ENCODE measurements at regions not wholly inside any gene's neighbourhood (a gene's known extent, or its start where the extent isn't known, plus 50 kb on each side); places are given as distances from the start of the nearest gene placed in this dataset.

DNA sequence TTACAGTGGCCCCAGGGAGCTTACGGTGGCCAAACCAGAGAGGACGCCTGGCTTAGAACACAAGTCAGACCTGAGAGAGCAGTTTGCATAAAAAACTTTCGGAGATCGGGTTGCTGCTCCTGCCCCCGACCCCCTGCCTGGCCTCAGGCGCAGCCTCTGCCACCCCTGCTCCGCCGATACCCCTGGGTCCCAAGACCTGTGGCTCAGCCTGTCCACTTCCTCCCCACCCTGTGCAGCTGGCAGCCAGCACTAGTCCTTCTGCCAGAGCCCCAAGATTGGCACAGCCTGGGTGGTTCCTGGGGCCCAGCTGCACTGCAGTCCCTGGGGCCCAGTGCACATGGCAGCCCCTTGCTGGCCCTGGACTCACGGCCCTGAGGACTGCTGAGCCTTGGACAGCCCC, 56.2 kb upstream of the SOX1 start:
- H3K4me1 ChIP-seq (ENCODE audit: control insufficient read depth, insufficient read depth, low read length): no peaks in the 10 kb centered on the region
- FAIRE-seq: no peak
- in situ Hi-C loops (cut with MboI): no loop called here

DNA sequence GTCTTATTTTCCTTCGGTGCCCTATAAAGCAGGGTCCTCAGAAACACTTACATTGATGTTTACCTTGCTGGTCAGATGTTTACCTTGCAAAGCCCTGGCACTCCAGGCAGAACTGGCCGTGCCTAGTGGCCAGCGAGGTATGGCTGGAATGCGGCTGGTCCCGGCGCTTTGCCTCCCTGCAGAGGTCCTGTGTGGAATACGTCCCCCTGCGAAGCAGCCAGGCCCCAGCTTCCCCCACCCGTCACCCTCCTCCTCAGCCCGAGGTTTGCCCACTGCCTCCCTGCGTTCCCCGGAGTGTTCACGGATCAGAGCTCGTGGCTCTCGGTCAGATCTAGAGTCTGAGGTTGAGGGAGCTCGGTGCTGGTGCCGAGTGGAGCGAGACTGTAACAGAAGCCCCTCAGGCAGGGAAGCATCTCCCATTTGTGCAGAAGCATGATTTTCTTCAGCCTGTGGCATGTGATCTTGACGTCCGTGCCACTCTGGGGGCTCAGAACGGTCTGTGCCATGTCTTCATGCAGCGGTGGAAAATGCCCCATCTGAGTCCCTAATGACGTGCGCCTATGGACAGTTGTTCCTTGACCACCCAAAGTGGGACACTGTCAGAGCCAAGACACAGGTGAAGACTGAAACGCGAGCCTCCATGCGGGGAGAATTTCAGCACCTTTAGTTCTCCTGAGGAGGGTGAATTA, 54.8 kb upstream of the SOX1 start:
- ChIA-PET CTCF (no interaction called here), POLR2A (no interaction called here)

More for the DNA sequence above, 56.2 kb upstream of the SOX1 start:
- ChIA-PET RAD21 (ENCODE audit: unreplicated experiment) (no interaction called here), POLR2A (no interaction called here), CTCF (no interaction called here), SMC1A (ENCODE audit: uncharacterized antibody, unreplicated experiment) (no interaction called here)
- ATAC-seq: no peak
- no TSS peak for BruUV-seq (replicated peaks)
- no peak overlapping the region for H3K4me3 ChIP-seq
- H3K4me2 ChIP-seq (ENCODE audit: control insufficient read depth, insufficient read depth): no peak overlapping the region
- DNase-seq (ENCODE audit: low read depth, low spot score): no peak
- intact Hi-C loops (cut with micrococcal nuclease; ENCODE audit: unreplicated experiment): no loop called here
- 46% methylated on average over 9 of the region's 9 CpGs for WGBS (ENCODE audit: insufficient coverage, insufficient replicate concordance, low lambda C conversion rate, missing lambda C conversion rate)
- no peak overlapping the region for H3K9ac ChIP-seq (ENCODE audit: control insufficient read depth, insufficient read depth, low read length)
- no peak overlapping the region for H2AFZ ChIP-seq (ENCODE audit: control insufficient read depth, low read depth, low read length)
- H3K36me3 ChIP-seq (ENCODE audit: control insufficient read depth in 2 of 2, insufficient read depth in 2 of 2, low read length in 1 of 2): no peaks in the 10 kb centered on the region
- no peak overlapping the region for H3K27ac ChIP-seq (ENCODE audit: control insufficient read depth, insufficient read depth)
- H4K20me1 ChIP-seq (ENCODE audit: control insufficient read depth, insufficient read depth): no peaks in the 10 kb centered on the region
- TF ChIP-seq MXI1 (IDR thresholded peaks at IDR 0.05; ENCODE audit: low read depth, low read length): no peak
- no peaks in the 10 kb centered on the region; the same call in 2 of the 3 replicates for H3K9me3 ChIP-seq (replicated peaks; ENCODE audit: control insufficient read depth, insufficient read depth, low read length)
- H3K79me2 ChIP-seq (ENCODE audit: control insufficient read depth, insufficient read depth, low read length): no peaks in the 10 kb centered on the region
- no peaks in the 10 kb centered on the region for H3K27me3 ChIP-seq (replicated peaks in 1 of 2; ENCODE audit: control insufficient read depth in 2 of 2, insufficient read depth in 2 of 2, low read length in 1 of 2)

More for the DNA sequence above, 54.8 kb upstream of the SOX1 start:
- Histone ChIP-seq H3K79me2 (ENCODE audit: control insufficient read depth, insufficient read depth, low read length) (no peaks in the 10 kb centered on the region), H2AFZ (ENCODE audit: control insufficient read depth, low read depth, low read length) (no peak overlapping the region), H3K4me3 (no peak overlapping the region), H3K36me3 (ENCODE audit: control insufficient read depth in 2 of 2, insufficient read depth in 2 of 2, low read length in 1 of 2) (no peaks in the 10 kb centered on the region), H3K4me1 (ENCODE audit: control insufficient read depth, insufficient read depth, low read length) (no peaks in the 10 kb centered on the region), H3K4me2 (ENCODE audit: control insufficient read depth, insufficient read depth) (no peak overlapping the region), H3K27ac (ENCODE audit: control insufficient read depth, insufficient read depth) (no peak overlapping the region), H3K9me3 (replicated peaks; ENCODE audit: control insufficient read depth, insufficient read depth, low read length) (no peaks in the 10 kb centered on the region; the same call in 2 of the 3 replicates), H4K20me1 (ENCODE audit: control insufficient read depth, insufficient read depth) (no peaks in the 10 kb centered on the region), H3K9ac (ENCODE audit: control insufficient read depth, insufficient read depth, low read length) (no peak overlapping the region), H3K27me3 (replicated peaks in 1 of 2; ENCODE audit: control insufficient read depth in 2 of 2, insufficient read depth in 2 of 2, low read length in 1 of 2) (no peaks in the 10 kb centered on the region)
- DNase-seq (ENCODE audit: low read depth, low spot score): no peak
- ATAC-seq: no peak
- in situ Hi-C loops (cut with MboI) (no loop called here), intact Hi-C loops (cut with micrococcal nuclease; ENCODE audit: unreplicated experiment) (no loop called here)
- ChIA-PET RAD21 (ENCODE audit: unreplicated experiment) (no interaction called here), SMC1A (ENCODE audit: uncharacterized antibody, unreplicated experiment) (no interaction called here)
- TF ChIP-seq JUND (IDR thresholded peaks at IDR 0.05; ENCODE audit: low read depth, low read length) (no peak), FOXM1 (IDR thresholded peaks at IDR 0.05; ENCODE audit: low read depth, low read length) (no peak), TBL1XR1 (IDR thresholded peaks at IDR 0.05; ENCODE audit: low read depth, low read length) (no peak), POLR2A (IDR thresholded peaks at IDR 0.05; ENCODE audit: low read depth, low read length) (no peak), CBFB (IDR thresholded peaks at IDR 0.05; ENCODE audit: low read depth) (no peak), NBN (IDR thresholded peaks at IDR 0.05) (no peak)
- TF ChIP-seq, protein P1, sequence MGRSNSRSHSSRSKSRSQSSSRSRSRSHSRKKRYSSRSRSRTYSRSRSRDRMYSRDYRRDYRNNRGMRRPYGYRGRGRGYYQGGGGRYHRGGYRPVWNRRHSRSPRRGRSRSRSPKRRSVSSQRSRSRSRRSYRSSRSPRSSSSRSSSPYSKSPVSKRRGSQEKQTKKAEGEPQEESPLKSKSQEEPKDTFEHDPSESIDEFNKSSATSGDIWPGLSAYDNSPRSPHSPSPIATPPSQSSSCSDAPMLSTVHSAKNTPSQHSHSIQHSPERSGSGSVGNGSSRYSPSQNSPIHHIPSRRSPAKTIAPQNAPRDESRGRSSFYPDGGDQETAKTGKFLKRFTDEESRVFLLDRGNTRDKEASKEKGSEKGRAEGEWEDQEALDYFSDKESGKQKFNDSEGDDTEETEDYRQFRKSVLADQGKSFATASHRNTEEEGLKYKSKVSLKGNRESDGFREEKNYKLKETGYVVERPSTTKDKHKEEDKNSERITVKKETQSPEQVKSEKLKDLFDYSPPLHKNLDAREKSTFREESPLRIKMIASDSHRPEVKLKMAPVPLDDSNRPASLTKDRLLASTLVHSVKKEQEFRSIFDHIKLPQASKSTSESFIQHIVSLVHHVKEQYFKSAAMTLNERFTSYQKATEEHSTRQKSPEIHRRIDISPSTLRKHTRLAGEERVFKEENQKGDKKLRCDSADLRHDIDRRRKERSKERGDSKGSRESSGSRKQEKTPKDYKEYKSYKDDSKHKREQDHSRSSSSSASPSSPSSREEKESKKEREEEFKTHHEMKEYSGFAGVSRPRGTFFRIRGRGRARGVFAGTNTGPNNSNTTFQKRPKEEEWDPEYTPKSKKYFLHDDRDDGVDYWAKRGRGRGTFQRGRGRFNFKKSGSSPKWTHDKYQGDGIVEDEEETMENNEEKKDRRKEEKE (IDR thresholded peaks at IDR 0.05): no peak
- no TSS peak for BruUV-seq (replicated peaks)
- FAIRE-seq: no peak
- WGBS (ENCODE audit: insufficient coverage, insufficient replicate concordance, low lambda C conversion rate, missing lambda C conversion rate): 49% methylated on average over 26 of the region's 27 CpGs

All from GM12878 (cell line).